ENCODE measurements at regions not wholly inside any gene's neighbourhood (a gene's known extent, or its start where the extent isn't known, plus 50 kb on each side); places are given as distances from the start of the nearest gene placed in this dataset.
"Not testable (repeated sequence)": the region's sequence is repeated elsewhere in the genome, so short reads cannot be mapped to it uniquely, and the experiment has no call there.

GRCh38 chr7:114081606-114082425 is 163.0 kb upstream of the PPP1R3A start:
- no peak overlapping the region for H3K4me2 ChIP-seq (ENCODE audit: insufficient read depth, insufficient read length, low read length)
- H2BK12ac ChIP-seq (ENCODE audit: insufficient read length, low read depth, low read length): no peak overlapping the region
- peaks cover 40% of the 10 kb centered on the region for H3K23me2 ChIP-seq (ENCODE audit: insufficient read length, low read depth, low read length, poor library complexity, severe bottlenecking)
- no peak overlapping the region for H4K91ac ChIP-seq (ENCODE audit: insufficient read length, low read depth, low read length)
- no peaks in the 10 kb centered on the region for H3K79me2 ChIP-seq (ENCODE audit: insufficient read depth, low read length)
- H3K4me1 Mint-ChIP-seq: peaks cover 24% of the 10 kb centered on the region in 2 experiments
- H3K9ac ChIP-seq (ENCODE audit: extremely low read depth, insufficient read length, low read length): no peak overlapping the region
- H3K79me1 ChIP-seq (ENCODE audit: insufficient read depth, low read depth, low read length, poor library complexity, severe bottlenecking): no peaks in the 10 kb centered on the region
- peaks cover 72% of the 10 kb centered on the region for H3K27me3 Mint-ChIP-seq (ENCODE audit: low read depth)
- no peaks in the 10 kb centered on the region for H3K9me3 ChIP-seq (ENCODE audit: control insufficient read depth, low read depth, low read length)
- H2AK5ac ChIP-seq (ENCODE audit: insufficient read length, low read length): no peak overlapping the region
- no CpG with 5 or more reads among the region's 6 CpGs for WGBS (ENCODE audit: extremely low coverage, insufficient read length, low lambda C conversion rate)
- no peak overlapping the region for H3K18ac ChIP-seq (ENCODE audit: insufficient read length, low read depth, low read length)
- no peaks in the 10 kb centered on the region for H4K20me1 ChIP-seq (ENCODE audit: control insufficient read depth, insufficient read depth, insufficient read length)
- H3K56ac ChIP-seq (ENCODE audit: insufficient read length, low read depth, low read length): no peak overlapping the region
- no peak overlapping the region for H3K4ac ChIP-seq (ENCODE audit: low read depth, low read length)
- H2AFZ ChIP-seq (ENCODE audit: low read length): no peak overlapping the region
- H4K5ac ChIP-seq (ENCODE audit: insufficient read length, low read depth, low read length): no peak overlapping the region
- no peak overlapping the region for H3K23ac ChIP-seq (ENCODE audit: insufficient read length, low read depth, low read length)
- no peak overlapping the region for H3K14ac ChIP-seq (ENCODE audit: insufficient read depth, low read length)
- no peaks in the 10 kb centered on the region; a peak in 1 of 7 replicates for H3K36me3 Mint-ChIP-seq (ENCODE audit: insufficient read depth in 1 of 3, low read depth in 3 of 3)
- no peak for DNase-seq
- no peak overlapping the region for H3K27ac ChIP-seq (ENCODE audit: insufficient read length, low read depth, low read length)
- H2BK15ac ChIP-seq (ENCODE audit: low read depth, low read length): no peak overlapping the region
- H3K4me3 Mint-ChIP-seq: no peak overlapping the region
- no peak overlapping the region for H3K27ac Mint-ChIP-seq
- TF ChIP-seq CTCF (conservative IDR thresholded peaks at IDR 0.05): peak; percentile 79
- no peak overlapping the region for H3T11ph ChIP-seq (ENCODE audit: low read length)
- peaks cover 3% of the 10 kb centered on the region; the same call in 1 of the 2 replicates for H3K4me1 ChIP-seq (ENCODE audit: insufficient read depth, low read length)
- no peak overlapping the region for H4K8ac ChIP-seq (replicated peaks; ENCODE audit: insufficient read length, low read depth, low read length)
- H2BK120ac ChIP-seq (ENCODE audit: low read depth, low read length, poor library complexity, severe bottlenecking): no peak overlapping the region
- H2BK5ac ChIP-seq (ENCODE audit: insufficient read length, low read length): no peak overlapping the region
- no peak overlapping the region for H2BK20ac ChIP-seq (ENCODE audit: low read depth, low read length, poor library complexity, severe bottlenecking)
- H3K27me3 ChIP-seq (ENCODE audit: insufficient read depth, low read length): peaks cover 28% of the 10 kb centered on the region
- H3K9me3 Mint-ChIP-seq: peaks cover 0 to 3% of the 10 kb centered on the region in 2 experiments; a peak in 1 of 5 replicates

- not testable (repeated sequence) for H3K4ac ChIP-seq (ENCODE audit: low read depth, low read length); H3T11ph ChIP-seq (ENCODE audit: low read length); H3K9me3 ChIP-seq (ENCODE audit: control insufficient read depth, low read depth, low read length); H3K79me2 ChIP-seq (ENCODE audit: insufficient read depth, low read length); H3K18ac ChIP-seq (ENCODE audit: insufficient read length, low read depth, low read length); H2BK20ac ChIP-seq (ENCODE audit: low read depth, low read length, poor library complexity, severe bottlenecking); H3K4me2 ChIP-seq (ENCODE audit: insufficient read depth, insufficient read length, low read length); H4K8ac ChIP-seq (replicated peaks; ENCODE audit: insufficient read length, low read depth, low read length); H2BK15ac ChIP-seq (ENCODE audit: low read depth, low read length); H2AK5ac ChIP-seq (ENCODE audit: insufficient read length, low read length); H3K27me3 ChIP-seq (ENCODE audit: insufficient read depth, low read length); H3K23ac ChIP-seq (ENCODE audit: insufficient read length, low read depth, low read length); H3K9me3 Mint-ChIP-seq; H3K79me1 ChIP-seq (ENCODE audit: insufficient read depth, low read depth, low read length, poor library complexity, severe bottlenecking); H3K4me3 Mint-ChIP-seq; H3K36me3 Mint-ChIP-seq (ENCODE audit: insufficient read depth in 1 of 3, low read depth in 3 of 3); H2AFZ ChIP-seq (ENCODE audit: low read length); H3K56ac ChIP-seq (ENCODE audit: insufficient read length, low read depth, low read length); DNase-seq; H3K27ac ChIP-seq (ENCODE audit: insufficient read length, low read depth, low read length); H3K14ac ChIP-seq (ENCODE audit: insufficient read depth, low read length); H3K4me1 Mint-ChIP-seq; H3K4me1 ChIP-seq (ENCODE audit: insufficient read depth, low read length); H3K23me2 ChIP-seq (ENCODE audit: insufficient read length, low read depth, low read length, poor library complexity, severe bottlenecking); H4K5ac ChIP-seq (ENCODE audit: insufficient read length, low read depth, low read length); H2BK120ac ChIP-seq (ENCODE audit: low read depth, low read length, poor library complexity, severe bottlenecking); H4K20me1 ChIP-seq (ENCODE audit: control insufficient read depth, insufficient read depth, insufficient read length); H2BK12ac ChIP-seq (ENCODE audit: insufficient read length, low read depth, low read length); H3K9ac ChIP-seq (ENCODE audit: extremely low read depth, insufficient read length, low read length); H4K91ac ChIP-seq (ENCODE audit: insufficient read length, low read depth, low read length); H2BK5ac ChIP-seq (ENCODE audit: insufficient read length, low read length); H3K27ac Mint-ChIP-seq
- peaks cover 28% of the 10 kb centered on the region for H3K27me3 Mint-ChIP-seq (ENCODE audit: low read depth)
- no CpG with 5 or more reads among the region's 18 CpGs for WGBS (ENCODE audit: extremely low coverage, insufficient read length, low lambda C conversion rate)
Measured at GRCh38 chr7:114077158-114077524, 158.3 kb upstream of the PPP1R3A start.
